Activated T-helper 1 cell treated with anti-CD3 and anti-CD28 coated beads, Interleukin-12 subunit alpha, Interleukin-12 subunit beta, Interleukin-2, Interleukin-4 antibody, amounts not matched to agents 30 ng/mL and 10 ng/mL and 1 ng/mL, durations not matched to agents 14 hours and 24 hours and 36 hours (primary cell): ENCODE measurements at regions not wholly inside any gene's neighbourhood (a gene's known extent, or its start where the extent isn't known, plus 50 kb on each side); places are given as distances from the start of the nearest gene placed in this dataset.

Source experiments
- DNase-seq: peaks from one replicate; pipeline ENCODE4 v3.0.0; 2021; ENCODE audit warnings: low spot score
- H3K27ac Mint-ChIP-seq: one replicate; pipeline ENCODE4 v1.8.0; 2021; ENCODE audit warnings: mild to moderate bottlenecking, mixed read lengths
- H3K27me3 Mint-ChIP-seq: one replicate; pipeline ENCODE4 v1.8.0; 2022; ENCODE audit warnings: mild to moderate bottlenecking, moderate library complexity, mixed read lengths; ENCODE audit not compliant: insufficient read depth
- H3K36me3 Mint-ChIP-seq: one replicate; pipeline ENCODE4 v1.8.0; 2021; ENCODE audit warnings: low read depth, mixed read lengths
- H3K4me1 Mint-ChIP-seq: one replicate; pipeline ENCODE4 v1.8.0; 2021; ENCODE audit warnings: low read depth, mixed read lengths
- H3K4me3 Mint-ChIP-seq: one replicate; pipeline ENCODE4 v1.8.0; 2021; ENCODE audit warnings: mild to moderate bottlenecking, moderate library complexity, mixed read lengths
- H3K9me3 Mint-ChIP-seq: one replicate; pipeline ENCODE4 v1.8.0; 2021; ENCODE audit warnings: mixed read lengths
- intact Hi-C: fragments of 100-400 bp; cut with micrococcal nuclease; formaldehyde crosslinking; loops from one replicate; pipeline ENCODE4 v1.15.1; 2024

- DNase-seq, result no peak
- intact Hi-C loops, result no loop called here
- no peaks in the 10 kb centered on the region for H3K36me3 Mint-ChIP-seq
- H3K4me3 Mint-ChIP-seq, result no peak overlapping the region
- no peaks in the 10 kb centered on the region for H3K9me3 Mint-ChIP-seq
- H3K27me3 Mint-ChIP-seq, result peaks cover 11% of the 10 kb centered on the region
- H3K27ac Mint-ChIP-seq, result no peak overlapping the region
- H3K4me1 Mint-ChIP-seq, result no peaks in the 10 kb centered on the region
Measured at GRCh38 chr17:79478841-79479240, 132.0 kb downstream of the RBFOX3 start.

GRCh38 chr17:79478051-79478461, 132.8 kb downstream of the RBFOX3 start:
- no peaks in the 10 kb centered on the region for H3K4me1 Mint-ChIP-seq
- H3K4me3 Mint-ChIP-seq, result no peak overlapping the region
- no peak for DNase-seq
- no peaks in the 10 kb centered on the region for H3K9me3 Mint-ChIP-seq
- peaks cover 9% of the 10 kb centered on the region for H3K27me3 Mint-ChIP-seq
- no peak overlapping the region for H3K27ac Mint-ChIP-seq
- H3K36me3 Mint-ChIP-seq, result no peaks in the 10 kb centered on the region
- intact Hi-C loops, result no loop called here

DNA sequence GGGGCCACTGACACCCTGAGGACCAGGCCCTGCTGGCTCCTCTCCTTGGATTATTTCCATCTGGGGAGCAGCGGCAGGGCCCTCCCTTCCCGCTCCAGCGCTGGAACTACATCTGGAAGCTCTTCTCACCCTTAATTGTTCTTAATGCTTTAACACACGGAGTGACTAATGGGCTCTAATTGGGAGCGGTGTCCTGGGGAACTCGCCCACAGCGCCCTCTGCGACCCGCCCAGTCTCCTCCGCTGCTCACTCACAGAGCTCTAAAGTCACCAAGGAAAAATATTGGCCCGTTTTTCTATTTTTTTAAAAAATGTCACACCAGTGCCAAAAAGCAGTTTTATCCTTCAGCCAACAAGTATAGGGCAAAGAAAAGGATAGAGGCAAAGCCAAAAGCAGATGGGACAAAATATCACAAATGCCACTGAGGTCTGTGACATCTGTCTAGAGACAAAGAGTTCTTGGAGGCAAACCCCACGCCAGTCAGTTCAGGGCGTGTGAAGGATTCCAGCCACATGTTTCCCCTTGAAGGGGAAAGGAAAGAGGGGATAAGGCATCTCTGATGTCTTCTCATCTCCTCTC, 134.7 kb downstream of the RBFOX3 start:
- Mint-ChIP-seq H3K27me3 (peaks cover 9% of the 10 kb centered on the region), H3K36me3 (no peaks in the 10 kb centered on the region), H3K4me1 (no peaks in the 10 kb centered on the region), H3K4me3 (no peak overlapping the region), H3K27ac (no peak overlapping the region), H3K9me3 (no peaks in the 10 kb centered on the region)
- intact Hi-C loops, result no loop called here
- no peak for DNase-seq

DNA sequence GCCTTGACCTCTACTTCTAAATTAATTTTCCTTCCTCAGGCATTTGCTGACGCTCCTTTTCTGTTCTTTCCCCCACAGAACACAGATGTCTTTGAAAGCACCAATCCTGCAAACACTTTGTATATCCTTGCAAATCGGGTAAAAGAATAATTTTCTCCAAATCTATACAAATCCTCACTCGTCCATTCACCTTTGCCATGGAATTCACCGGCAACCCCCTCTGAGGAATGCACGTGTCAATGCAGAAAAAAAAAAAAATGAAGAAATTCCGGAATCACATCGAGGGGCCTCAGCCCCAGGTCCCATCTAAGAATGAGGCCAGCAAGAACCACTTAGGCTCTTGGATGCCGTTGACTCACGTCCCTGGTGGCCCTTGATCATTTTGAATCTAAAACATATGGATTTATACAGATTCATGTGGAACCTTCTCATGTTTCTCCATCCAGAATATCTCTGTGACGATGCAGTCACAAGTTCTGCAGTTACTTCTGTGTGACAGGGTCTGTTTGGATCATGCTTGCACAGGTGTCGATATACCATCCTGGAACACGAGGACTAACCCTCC, 136.9 kb downstream of the RBFOX3 start:
- DNase-seq, result no peak
- H3K9me3 Mint-ChIP-seq, result no peaks in the 10 kb centered on the region
- no peaks in the 10 kb centered on the region for H3K36me3 Mint-ChIP-seq
- no peak overlapping the region for H3K27ac Mint-ChIP-seq
- peaks cover 9% of the 10 kb centered on the region for H3K27me3 Mint-ChIP-seq
- no peaks in the 10 kb centered on the region for H3K4me1 Mint-ChIP-seq
- H3K4me3 Mint-ChIP-seq, result no peak overlapping the region
- intact Hi-C loops, result no loop called here

GRCh38 chr17:79473111-79473875, 137.6 kb downstream of the RBFOX3 start:
- H3K27me3 Mint-ChIP-seq, result peaks cover 9% of the 10 kb centered on the region
- H3K4me1 Mint-ChIP-seq, result no peaks in the 10 kb centered on the region
- DNase-seq, result no peak
- H3K9me3 Mint-ChIP-seq, result no peaks in the 10 kb centered on the region
- no peaks in the 10 kb centered on the region for H3K36me3 Mint-ChIP-seq
- H3K4me3 Mint-ChIP-seq, result no peak overlapping the region
- H3K27ac Mint-ChIP-seq, result no peak overlapping the region
- intact Hi-C loops, result no loop called here

- intact Hi-C loops, result no loop called here
- Mint-ChIP-seq H3K36me3 (no peaks in the 10 kb centered on the region), H3K27ac (no peak overlapping the region), H3K9me3 (no peaks in the 10 kb centered on the region), H3K4me3 (no peak overlapping the region), H3K27me3 (peaks cover 4% of the 10 kb centered on the region), H3K4me1 (no peaks in the 10 kb centered on the region)
- DNase-seq, result no peak
Measured at GRCh38 chr17:79470754-79471153, 140.1 kb downstream of the RBFOX3 start.

DNA sequence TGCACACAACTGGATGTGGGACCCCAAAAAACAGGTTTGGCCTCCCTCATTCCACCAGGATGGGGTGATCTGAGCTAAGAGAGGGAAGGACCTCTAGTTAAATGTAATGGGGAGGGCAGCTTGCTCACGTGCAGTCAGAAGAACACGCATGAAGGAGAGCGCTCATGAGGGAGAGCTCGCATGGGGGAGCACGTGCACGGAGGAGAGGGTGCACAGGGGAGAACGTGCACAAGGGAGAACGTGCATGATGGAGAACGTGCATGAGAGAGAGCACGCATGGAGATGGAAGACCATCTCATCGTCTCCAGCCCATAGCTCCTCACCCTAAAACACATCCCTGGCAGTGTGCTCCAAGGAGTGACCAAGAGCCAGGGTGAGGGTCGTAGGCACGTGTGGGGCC, 141.2 kb downstream of the RBFOX3 start:
- no peaks in the 10 kb centered on the region for H3K4me1 Mint-ChIP-seq
- intact Hi-C loops, result no loop called here
- H3K36me3 Mint-ChIP-seq, result no peaks in the 10 kb centered on the region
- H3K9me3 Mint-ChIP-seq, result no peaks in the 10 kb centered on the region
- no peak overlapping the region for H3K27ac Mint-ChIP-seq
- DNase-seq, result no peak
- H3K4me3 Mint-ChIP-seq, result no peak overlapping the region
- H3K27me3 Mint-ChIP-seq, result peaks cover 2% of the 10 kb centered on the region

GRCh38 chr17:79468183-79468944, 142.5 kb downstream of the RBFOX3 start:
- Mint-ChIP-seq H3K4me1 (no peaks in the 10 kb centered on the region), H3K9me3 (no peaks in the 10 kb centered on the region), H3K27ac (no peak overlapping the region), H3K4me3 (no peak overlapping the region), H3K36me3 (no peaks in the 10 kb centered on the region), H3K27me3 (no peaks in the 10 kb centered on the region)
- intact Hi-C loops, result no loop called here
- no peak for DNase-seq

GRCh38 chr17:79466562-79467350, 144.1 kb downstream of the RBFOX3 start:
- Mint-ChIP-seq H3K36me3 (no peaks in the 10 kb centered on the region), H3K27me3 (no peaks in the 10 kb centered on the region), H3K4me3 (no peak overlapping the region), H3K9me3 (no peaks in the 10 kb centered on the region), H3K27ac (no peak overlapping the region), H3K4me1 (no peaks in the 10 kb centered on the region)
- DNase-seq, result no peak
- intact Hi-C loops, result no loop called here

GRCh38 chr17:79465681-79466025, 145.2 kb downstream of the RBFOX3 start:
- Mint-ChIP-seq H3K4me3 (no peak overlapping the region), H3K27me3 (no peaks in the 10 kb centered on the region), H3K9me3 (no peaks in the 10 kb centered on the region), H3K4me1 (no peaks in the 10 kb centered on the region), H3K36me3 (no peaks in the 10 kb centered on the region), H3K27ac (no peak overlapping the region)
- no peak for DNase-seq
- intact Hi-C loops, result no loop called here

- H3K4me1 Mint-ChIP-seq, result no peaks in the 10 kb centered on the region
- no peak overlapping the region for H3K27ac Mint-ChIP-seq
- no peak for DNase-seq
- no peaks in the 10 kb centered on the region for H3K27me3 Mint-ChIP-seq
- H3K36me3 Mint-ChIP-seq, result no peaks in the 10 kb centered on the region
- no peaks in the 10 kb centered on the region for H3K9me3 Mint-ChIP-seq
- no peak overlapping the region for H3K4me3 Mint-ChIP-seq
- intact Hi-C loops, result no loop called here
Measured at GRCh38 chr17:79465011-79465680, 145.7 kb downstream of the RBFOX3 start.

- no peaks in the 10 kb centered on the region for H3K4me1 Mint-ChIP-seq
- no peak for DNase-seq
- no peak overlapping the region for H3K4me3 Mint-ChIP-seq
- no peaks in the 10 kb centered on the region for H3K27me3 Mint-ChIP-seq
- H3K9me3 Mint-ChIP-seq, result no peaks in the 10 kb centered on the region
- no peak overlapping the region for H3K27ac Mint-ChIP-seq
- H3K36me3 Mint-ChIP-seq, result no peaks in the 10 kb centered on the region
- intact Hi-C loops, result no loop called here
Measured at GRCh38 chr17:79464318-79465010, 146.4 kb downstream of the RBFOX3 start.
